ENCODE measurements at regions not wholly inside any gene's neighbourhood (a gene's known extent, or its start where the extent isn't known, plus 50 kb on each side); places are given as distances from the start of the nearest gene placed in this dataset.

DNA sequence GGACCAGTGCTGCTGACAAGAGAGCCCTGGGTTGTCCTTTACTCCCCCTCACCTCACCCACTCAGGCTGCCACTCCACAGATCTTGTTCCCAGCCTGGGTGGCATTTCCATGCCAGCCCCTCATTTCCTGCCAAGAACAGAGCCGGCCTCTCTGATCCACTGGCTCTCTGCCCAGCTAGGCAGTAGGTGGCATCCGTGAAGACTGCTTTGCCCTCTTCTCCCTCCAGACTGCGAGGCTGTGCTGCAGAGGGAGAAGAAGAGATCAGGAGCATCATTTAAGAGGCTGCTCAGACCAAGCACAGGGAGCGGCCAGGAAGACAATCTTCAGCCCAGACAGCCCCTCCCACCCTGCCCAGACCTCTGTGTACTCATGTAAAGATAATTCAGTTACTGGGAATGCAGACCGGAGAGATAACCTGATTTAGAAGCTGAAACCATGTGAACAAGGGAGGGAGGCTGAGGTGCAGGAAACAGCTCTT is 126.9 kb upstream of the NCAM1 start:
- no peak for TF ChIP-seq NCOR1 (IDR thresholded peaks at IDR 0.05; ENCODE audit: borderline replicate concordance, low read length)
- no peak for TF ChIP-seq BCL6 (CRISPR knock-in tag; IDR thresholded peaks at IDR 0.05)
- no peak for TF ChIP-seq TARDBP (CRISPR knock-in tag; IDR thresholded peaks at IDR 0.05)
- no peak for TF ChIP-seq FOXJ3 (CRISPR knock-in tag; IDR thresholded peaks at IDR 0.05; ENCODE audit: borderline replicate concordance)
- no peak for TF ChIP-seq ZNF558 (CRISPR knock-in tag; IDR thresholded peaks at IDR 0.05; ENCODE audit: borderline replicate concordance)
- no peak for TF ChIP-seq NFE2L2 (IDR thresholded peaks at IDR 0.05; ENCODE audit: low read length)

All from HepG2 (cell line).